ENCODE measurements at regions not wholly inside any gene's neighbourhood (a gene's known extent, or its start where the extent isn't known, plus 50 kb on each side); places are given as distances from the start of the nearest gene placed in this dataset.

- no peak for DNase-seq
Observed at GRCh38 chr2:15845737-15846405, 94.5 kb upstream of the MYCN start.

- DNase-seq = no peak
Observed at GRCh38 chr2:15846626-15847025, 93.7 kb upstream of the MYCN start.

GRCh38 chr2:15850534-15850933 is 89.8 kb upstream of the MYCN start:
- DNase-seq = no peak

- DNase-seq = no peak
Observed at GRCh38 chr2:15851076-15851693, 89.2 kb upstream of the MYCN start.

- no peak for DNase-seq
Observed at GRCh38 chr2:15852811-15853210, 87.5 kb upstream of the MYCN start.

- no peak for DNase-seq
Observed at GRCh38 chr2:15853903-15854302, 86.4 kb upstream of the MYCN start.

GRCh38 chr2:15855766-15856260 is 84.5 kb upstream of the MYCN start:
- DNase-seq = no peak

GRCh38 chr2:15856318-15856717 is 84.0 kb upstream of the MYCN start:
- no peak for DNase-seq

GRCh38 chr2:15858466-15858865 is 81.9 kb upstream of the MYCN start:
- no peak for DNase-seq

GRCh38 chr2:15860051-15860663 is 80.2 kb upstream of the MYCN start:
- DNase-seq = no peak

- no peak for DNase-seq
Observed at GRCh38 chr2:15860760-15861159, 79.6 kb upstream of the MYCN start.

GRCh38 chr2:15861172-15861822 is 79.1 kb upstream of the MYCN start:
- no peak for DNase-seq

GRCh38 chr2:15861898-15862297 is 78.5 kb upstream of the MYCN start:
- DNase-seq = no peak

GRCh38 chr2:15863089-15863488 is 77.3 kb upstream of the MYCN start:
- no peak for DNase-seq

- no peak for DNase-seq
Observed at GRCh38 chr2:15863494-15864175, 76.7 kb upstream of the MYCN start.

GRCh38 chr2:15864176-15864769 is 76.1 kb upstream of the MYCN start:
- DNase-seq = no peak

GRCh38 chr2:15865923-15866322 is 74.4 kb upstream of the MYCN start:
- no peak for DNase-seq

GRCh38 chr2:15866563-15867193 is 73.7 kb upstream of the MYCN start:
- no peak for DNase-seq

GRCh38 chr2:15867194-15868171 is 72.9 kb upstream of the MYCN start:
- DNase-seq = no peak

GRCh38 chr2:15868186-15868585 is 72.2 kb upstream of the MYCN start:
- no peak for DNase-seq

- no peak for DNase-seq
Observed at GRCh38 chr2:15868704-15869103, 71.6 kb upstream of the MYCN start.
